IPS DF 6.9 (cell line): ENCODE measurements at regions not wholly inside any gene's neighbourhood (a gene's known extent, or its start where the extent isn't known, plus 50 kb on each side); places are given as distances from the start of the nearest gene placed in this dataset.

Experiments used
- DNase-seq: peaks from one replicate; pipeline ENCODE4 v3.0.0-alpha.2; 2013; ENCODE audit warnings: low read depth, low spot score
- H3K27ac ChIP-seq: one replicate; pipeline ENCODE4 v1.5.1; 2013; ENCODE audit warnings: low read length, control low read depth
- H3K27me3 ChIP-seq: 2 replicates; pipeline ENCODE4 v1.6.1; 2013; ENCODE audit warnings: mild to moderate bottlenecking, low read length; ENCODE audit not compliant: control insufficient read depth, insufficient read depth
- H3K36me3 ChIP-seq: 2 replicates; pipeline ENCODE4 v1.6.1; 2013; ENCODE audit warnings: low read length; ENCODE audit not compliant: control insufficient read depth, insufficient read depth
- H3K4me1 ChIP-seq: 2 replicates; pipeline ENCODE4 v1.6.1; 2013; ENCODE audit warnings: low read length; ENCODE audit not compliant: control insufficient read depth, insufficient read depth
- H3K4me3 ChIP-seq: 2 replicates; pipeline ENCODE4 v1.5.1; 2013; ENCODE audit warnings: mild to moderate bottlenecking, low read length
- H3K9me3 ChIP-seq: 2 replicates; pipeline ENCODE4 v1.6.1; 2013; ENCODE audit warnings: low read length, inconsistent platforms; ENCODE audit not compliant: control insufficient read depth, insufficient read depth
- WGBS: extraction: QIAGEN DNeasy Blood & Tissue Kit; methylation state at CpG from one replicate; pipeline ENCODE4 v1.1.7; 2013; ENCODE audit warnings: mixed read lengths, missing lambda C conversion rate; ENCODE audit not compliant: insufficient read length, insufficient coverage; 5-methylcytosine and 5-hydroxymethylcytosine counted together

DNA sequence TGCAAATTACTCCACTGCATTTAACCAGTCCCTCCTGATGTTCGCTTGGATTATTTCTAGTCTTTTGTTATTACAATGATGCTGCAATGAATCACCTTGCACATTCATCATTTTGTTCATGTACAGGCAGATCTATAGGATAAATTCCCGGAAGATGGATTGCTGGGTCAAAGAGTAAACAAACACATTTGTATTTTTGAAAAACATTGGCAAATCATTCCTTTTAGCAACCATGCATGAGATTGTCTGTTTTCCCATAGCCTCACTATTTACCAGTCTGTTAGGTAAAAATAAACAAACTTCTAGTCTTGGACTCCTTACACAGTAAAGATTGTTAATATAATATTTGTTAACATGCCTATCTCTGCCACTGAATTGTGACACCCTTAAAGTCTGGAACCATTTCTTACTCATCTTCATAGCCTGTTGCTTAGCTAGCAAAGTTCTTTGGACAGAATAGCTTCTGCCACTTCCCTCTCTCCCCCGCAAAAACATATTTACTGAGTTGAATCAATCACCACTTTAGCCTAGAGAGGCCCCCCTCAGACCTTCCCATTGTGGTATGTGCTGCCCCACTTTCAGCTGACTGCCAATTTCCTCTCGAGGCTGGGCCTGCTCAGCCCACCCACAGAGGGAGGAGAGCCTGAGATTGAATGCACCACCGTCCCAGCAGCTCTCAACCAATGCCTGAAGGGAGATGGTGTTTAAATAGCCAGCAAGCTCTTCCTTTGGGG is 108.4 kb upstream of the ATXN3L start:
- no peaks in the 10 kb centered on the region for H3K4me1 ChIP-seq
- no peak for DNase-seq
- H3K9me3 ChIP-seq, result no peaks in the 10 kb centered on the region
- no CpG with 5 or more reads among the region's 5 CpGs for WGBS
- H3K27me3 ChIP-seq, result no peaks in the 10 kb centered on the region
- no peaks in the 10 kb centered on the region for H3K36me3 ChIP-seq
- no peak overlapping the region for H3K27ac ChIP-seq
- no peak overlapping the region for H3K4me3 ChIP-seq

DNA sequence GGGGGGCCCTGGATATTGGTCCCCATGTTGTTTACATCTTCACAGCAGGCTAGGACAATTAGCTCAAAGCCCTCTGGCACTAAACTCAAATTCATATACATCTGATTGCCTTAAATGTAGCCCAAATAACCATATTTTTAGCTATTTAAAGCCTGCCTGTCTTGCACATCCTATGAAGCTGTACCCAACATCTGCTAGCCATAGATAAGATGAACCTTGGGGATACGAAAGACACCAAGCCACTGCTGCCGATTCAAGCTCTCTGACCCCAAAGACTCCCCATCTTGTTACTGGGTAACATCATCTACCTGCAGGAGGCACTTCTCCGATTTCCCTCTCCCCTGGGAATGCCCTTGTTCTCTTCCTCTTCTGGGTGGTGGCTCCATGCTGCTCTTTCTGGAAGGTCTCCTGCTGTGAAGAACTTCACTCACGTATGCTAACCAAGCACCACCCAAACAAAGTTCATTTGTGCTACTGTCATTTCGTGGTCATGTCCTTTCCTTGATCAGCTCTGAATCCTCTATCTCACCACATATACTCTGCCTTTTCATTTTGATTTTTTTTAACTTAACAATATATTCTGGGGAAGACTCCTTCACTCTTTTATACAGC is 107.7 kb upstream of the ATXN3L start:
- no peaks in the 10 kb centered on the region for H3K9me3 ChIP-seq
- no peak for DNase-seq
- WGBS, result no CpG with 5 or more reads among the region's 5 CpGs

DNA sequence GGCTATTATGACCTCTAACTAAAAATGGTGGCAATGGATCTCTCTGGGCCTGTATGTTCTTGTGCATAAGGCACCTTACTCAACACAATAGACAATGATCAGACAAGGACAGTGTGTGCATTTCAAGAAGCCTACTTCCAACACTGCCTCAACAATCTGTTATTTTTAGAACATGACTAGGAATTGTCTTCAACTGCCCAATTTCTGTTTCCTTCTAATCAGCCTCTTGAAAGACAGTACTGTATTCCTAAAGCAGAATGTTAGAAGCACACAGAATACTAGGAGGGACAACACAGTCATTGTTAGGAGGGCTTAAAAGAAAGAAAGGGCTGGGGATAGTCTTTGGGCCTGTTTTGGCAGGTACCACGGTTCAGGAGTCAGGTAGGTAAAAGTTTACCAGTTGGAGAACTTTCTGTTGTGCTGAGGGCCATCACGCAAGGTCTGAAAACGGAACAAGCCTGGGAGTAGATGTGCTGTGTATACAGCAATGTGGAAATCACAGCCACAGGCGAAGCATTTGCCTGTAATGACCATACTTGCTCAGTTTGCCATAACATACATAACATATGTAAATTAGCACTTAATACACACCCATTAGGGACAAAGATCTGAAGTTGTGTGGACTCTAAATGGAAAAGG is 100.8 kb upstream of the ATXN3L start:
- WGBS, result no CpG with 5 or more reads among the region's 4 CpGs
- Histone ChIP-seq H3K4me1 (no peaks in the 10 kb centered on the region), H3K36me3 (no peaks in the 10 kb centered on the region), H3K27ac (no peak overlapping the region), H3K27me3 (no peaks in the 10 kb centered on the region), H3K9me3 (no peaks in the 10 kb centered on the region), H3K4me3 (no peak overlapping the region)
- no peak for DNase-seq

More for the DNA sequence above, 107.7 kb upstream of the ATXN3L start:
- no peak overlapping the region for H3K4me3 ChIP-seq
- no peaks in the 10 kb centered on the region for H3K4me1 ChIP-seq
- no peaks in the 10 kb centered on the region for H3K36me3 ChIP-seq
- no peak overlapping the region for H3K27ac ChIP-seq
- H3K27me3 ChIP-seq, result no peaks in the 10 kb centered on the region

DNA sequence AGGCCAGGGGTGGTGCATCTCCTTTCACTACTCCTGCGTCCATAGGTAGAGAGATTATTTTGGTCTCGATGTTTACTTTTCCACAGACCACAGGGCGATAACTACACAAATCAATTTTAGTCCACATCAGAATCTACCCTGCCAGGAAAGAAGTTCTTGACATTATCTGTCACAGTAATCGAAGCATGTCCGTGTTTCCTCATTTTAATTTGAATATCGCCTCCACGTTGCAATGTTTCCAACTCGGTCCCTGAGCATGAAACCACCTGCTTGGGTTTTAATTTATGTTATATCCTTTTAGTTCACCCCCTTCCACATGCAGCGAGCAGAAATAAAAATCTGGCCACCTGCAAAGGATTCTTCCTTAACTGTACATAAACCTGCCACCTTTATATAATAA is 100.1 kb upstream of the ATXN3L start:
- no CpG with 5 or more reads among the region's 9 CpGs for WGBS
- Histone ChIP-seq H3K4me3 (no peak overlapping the region), H3K4me1 (no peaks in the 10 kb centered on the region), H3K9me3 (no peaks in the 10 kb centered on the region), H3K27me3 (no peaks in the 10 kb centered on the region), H3K27ac (no peak overlapping the region), H3K36me3 (no peaks in the 10 kb centered on the region)
- DNase-seq, result no peak

DNA sequence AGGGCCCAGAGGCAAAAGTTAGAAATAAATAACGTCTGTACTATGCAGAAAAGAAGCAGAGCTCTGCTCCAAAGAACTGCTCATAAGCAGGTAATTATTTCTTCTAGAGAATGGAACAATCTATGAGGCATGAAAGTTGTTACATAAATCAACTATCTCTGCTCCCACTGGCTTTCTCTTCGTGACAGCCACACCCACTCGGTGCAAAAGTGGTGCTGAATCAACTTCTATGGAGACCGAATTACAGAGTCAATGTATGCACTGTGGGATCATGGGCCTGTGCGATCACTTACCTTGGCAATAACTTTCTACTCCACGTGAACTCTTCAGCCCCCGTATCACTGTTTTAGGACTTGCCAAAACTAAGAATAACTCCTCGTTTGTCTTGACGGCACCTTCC is 99.4 kb upstream of the ATXN3L start:
- no CpG with 5 or more reads among the region's 9 CpGs for WGBS
- no peaks in the 10 kb centered on the region for H3K27me3 ChIP-seq
- no peaks in the 10 kb centered on the region for H3K36me3 ChIP-seq
- no peak overlapping the region for H3K4me3 ChIP-seq
- H3K27ac ChIP-seq, result no peak overlapping the region
- no peak for DNase-seq
- H3K9me3 ChIP-seq, result no peaks in the 10 kb centered on the region
- no peaks in the 10 kb centered on the region; the same call in 1 of the 2 replicates for H3K4me1 ChIP-seq

DNA sequence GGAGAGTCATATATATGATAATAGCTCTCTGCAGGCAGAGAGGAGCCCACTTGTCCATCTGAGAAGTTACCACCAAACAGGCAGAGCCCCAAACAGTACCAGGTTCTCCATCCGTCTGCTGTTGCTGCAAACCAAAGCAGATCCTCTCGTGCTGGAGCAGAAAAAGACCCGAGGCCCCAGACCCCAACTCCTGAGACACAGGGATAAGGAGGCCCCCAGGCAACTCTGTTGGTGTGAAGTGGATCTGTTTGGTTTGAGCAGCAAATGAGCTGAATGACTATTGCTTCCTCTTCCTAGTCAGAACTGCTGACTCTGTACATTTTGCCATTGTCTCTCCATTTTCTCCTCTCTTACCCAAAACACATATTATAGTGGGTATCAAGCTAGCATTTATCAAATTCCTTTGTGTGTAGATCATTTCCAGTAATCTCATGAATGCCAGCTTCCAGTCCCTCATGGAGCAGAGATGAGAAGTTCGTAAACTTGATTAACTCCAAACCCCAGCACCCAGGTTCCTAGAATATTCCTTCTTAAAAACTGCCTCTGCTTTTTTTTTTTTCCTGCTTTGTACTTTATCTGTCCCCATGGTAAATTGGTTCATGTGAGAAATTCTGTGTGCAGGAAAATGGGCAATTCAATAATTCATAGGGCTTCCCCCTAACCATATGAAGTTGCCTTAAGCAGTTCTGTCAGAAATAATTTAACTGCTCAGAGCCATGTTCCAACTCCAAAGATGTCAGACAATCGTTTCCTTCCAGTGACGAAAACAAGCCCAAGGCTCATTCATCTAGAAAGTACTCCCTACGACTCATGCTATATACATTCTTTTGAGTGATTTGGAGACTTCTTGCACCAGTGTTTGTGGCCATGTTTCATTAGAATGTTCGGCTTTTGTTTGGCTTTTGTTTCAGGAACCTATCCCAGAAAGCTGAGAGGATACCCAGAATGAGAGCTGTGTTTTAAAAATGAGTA is 98.6 kb upstream of the ATXN3L start:
- H3K36me3 ChIP-seq, result no peaks in the 10 kb centered on the region
- DNase-seq, result no peak
- H3K27ac ChIP-seq, result no peak overlapping the region
- WGBS, result no CpG with 5 or more reads among the region's 8 CpGs
- no peaks in the 10 kb centered on the region; the same call in 1 of the 2 replicates for H3K4me1 ChIP-seq
- H3K4me3 ChIP-seq, result no peak overlapping the region
- no peaks in the 10 kb centered on the region for H3K9me3 ChIP-seq
- H3K27me3 ChIP-seq, result no peaks in the 10 kb centered on the region

DNA sequence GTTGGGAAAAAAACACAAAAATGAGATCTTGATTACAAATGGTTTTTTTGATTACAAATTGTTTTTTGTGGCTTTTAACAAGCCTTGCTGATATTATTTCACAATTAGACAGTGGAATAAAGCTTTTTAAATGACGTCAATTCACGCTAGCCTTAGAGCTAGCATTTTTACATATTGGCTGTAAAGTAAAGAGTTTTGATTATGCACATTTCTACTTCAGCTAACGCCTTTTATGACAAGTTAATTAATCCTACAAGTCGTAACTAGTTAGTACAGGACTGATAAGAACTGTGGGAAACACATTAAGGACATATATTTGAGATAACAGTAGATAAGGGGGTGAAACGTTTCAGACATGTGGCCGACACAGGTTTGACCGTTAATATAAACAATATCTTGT is 95.7 kb upstream of the ATXN3L start:
- H3K27me3 ChIP-seq, result no peaks in the 10 kb centered on the region
- no peaks in the 10 kb centered on the region; the same call in 1 of the 2 replicates for H3K4me1 ChIP-seq
- no peak overlapping the region for H3K27ac ChIP-seq
- no peak overlapping the region for H3K4me3 ChIP-seq
- WGBS, result no CpG with 5 or more reads among the region's 7 CpGs
- no peaks in the 10 kb centered on the region for H3K36me3 ChIP-seq
- H3K9me3 ChIP-seq, result no peaks in the 10 kb centered on the region
- no peak for DNase-seq

DNA sequence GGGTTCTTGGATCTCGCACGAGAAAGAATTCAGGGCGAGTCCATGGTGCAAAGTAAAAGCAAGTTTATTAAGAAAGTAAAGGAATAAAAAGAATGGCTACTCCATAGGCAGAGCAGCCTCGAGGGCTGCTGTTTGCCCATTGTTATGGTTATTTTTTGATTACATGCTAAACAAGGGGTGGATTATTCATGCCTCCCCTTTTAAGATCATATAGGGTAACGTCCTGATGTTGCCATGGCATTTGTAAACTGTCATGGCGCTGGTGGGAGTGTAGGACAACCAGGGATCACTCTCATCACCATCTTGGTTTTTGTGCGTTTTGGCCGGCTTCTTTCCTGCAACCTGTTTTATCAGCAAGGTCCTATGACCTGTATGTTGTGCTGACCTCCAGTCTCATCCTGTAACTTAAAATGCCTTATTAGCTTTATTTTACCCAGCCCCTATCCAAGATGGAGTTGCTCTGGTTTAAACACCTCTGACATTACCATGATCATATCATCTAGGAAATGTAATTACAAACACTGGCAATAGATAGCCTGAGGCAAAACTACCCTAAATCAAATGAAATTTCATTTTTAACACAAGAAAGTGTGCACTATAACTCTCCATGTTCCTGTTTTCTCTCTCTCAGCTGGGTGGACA is 94.3 kb upstream of the ATXN3L start:
- Histone ChIP-seq H3K9me3 (no peaks in the 10 kb centered on the region), H3K4me1 (no peaks in the 10 kb centered on the region; the same call in 1 of the 2 replicates), H3K36me3 (no peaks in the 10 kb centered on the region), H3K27me3 (no peaks in the 10 kb centered on the region), H3K27ac (no peak overlapping the region), H3K4me3 (no peak overlapping the region)
- no CpG with 5 or more reads among the region's 8 CpGs for WGBS
- DNase-seq, result no peak

DNA sequence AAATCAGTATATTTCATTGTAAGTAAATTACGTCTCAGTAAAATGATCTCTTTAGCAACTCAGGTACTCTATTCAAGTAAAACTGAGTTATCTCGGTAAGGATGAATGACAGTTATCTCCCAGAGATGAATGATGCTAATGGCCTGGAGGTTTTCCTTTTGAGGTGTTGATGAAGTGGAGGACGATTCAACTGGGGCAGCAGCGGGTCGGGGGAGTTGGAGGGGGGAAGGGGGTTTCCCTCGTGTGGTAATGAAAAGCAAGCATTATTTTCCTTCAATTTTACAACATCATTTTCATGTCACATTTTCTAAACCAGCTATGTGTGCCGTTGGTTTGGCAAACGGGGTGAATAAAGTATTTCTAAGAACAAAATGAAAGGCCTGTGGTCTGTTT is 92.4 kb upstream of the ATXN3L start:
- H3K36me3 ChIP-seq, result no peaks in the 10 kb centered on the region
- no CpG with 5 or more reads among the region's 8 CpGs for WGBS
- DNase-seq, result no peak
- no peak overlapping the region for H3K4me3 ChIP-seq
- no peaks in the 10 kb centered on the region for H3K9me3 ChIP-seq
- H3K27ac ChIP-seq, result no peak overlapping the region
- H3K4me1 ChIP-seq, result no peaks in the 10 kb centered on the region; the same call in 1 of the 2 replicates
- H3K27me3 ChIP-seq, result no peaks in the 10 kb centered on the region
